Natural killer cell (primary cell): ENCODE measurements at regions not wholly inside any gene's neighbourhood (a gene's known extent, or its start where the extent isn't known, plus 50 kb on each side); places are given as distances from the start of the nearest gene placed in this dataset.

Experiments
- ATAC-seq, 3 donors: fragments of 150-1000 bp in 2 of 3; fragments of 200-7000 bp in 1 of 3; cut with Tn5 transposase; 1 replicate in 1 of 3; 2 replicates in 2 of 3; pipeline ENCODE4 v1.10.0; 2021; ENCODE audit warnings: mild to moderate bottlenecking in 2 of 3, moderate library complexity in 2 of 3
- DNase-seq, 2 donors: peaks; one replicate each; pipeline versions ENCODE4 v3.0.0 to v3.0.0-alpha.2; 2013 to 2021; ENCODE audit warnings: mixed read lengths in 1 of 2
- H3K27ac ChIP-seq: one replicate; pipeline ENCODE4 v1.5.1; 2013; ENCODE audit warnings: mild to moderate bottlenecking, low read length
- H3K27me3 ChIP-seq: one replicate; pipeline ENCODE4 v1.6.1; 2013; ENCODE audit warnings: low read length; ENCODE audit not compliant: control insufficient read depth, insufficient read depth
- H3K36me3 ChIP-seq: one replicate; pipeline ENCODE4 v1.6.1; 2013; ENCODE audit warnings: low read length; ENCODE audit not compliant: control insufficient read depth, insufficient read depth
- H3K4me1 ChIP-seq: one replicate; pipeline ENCODE4 v1.6.1; 2013; ENCODE audit warnings: low read length; ENCODE audit not compliant: control insufficient read depth, insufficient read depth
- H3K4me3 ChIP-seq: one replicate; pipeline ENCODE4 v1.5.1; 2013; ENCODE audit warnings: low read length
- H3K9me3 ChIP-seq: one replicate; pipeline ENCODE4 v1.6.1; 2013; ENCODE audit warnings: low read length; ENCODE audit not compliant: control insufficient read depth, insufficient read depth
- H3K27ac Mint-ChIP-seq, 2 donors: one replicate each; pipeline ENCODE4 v1.8.0; 2022; ENCODE audit warnings: mild to moderate bottlenecking in 2 of 2, mixed read lengths in 2 of 2, moderate library complexity in 1 of 2
- H3K27me3 Mint-ChIP-seq, 2 donors: one replicate each; pipeline ENCODE4 v1.8.0; 2022; ENCODE audit warnings: low read depth in 2 of 2, mixed read lengths in 2 of 2
- H3K36me3 Mint-ChIP-seq: one replicate; pipeline ENCODE4 v1.8.0; 2022; ENCODE audit warnings: mixed read lengths
- H3K4me1 Mint-ChIP-seq, 2 donors: one replicate each; pipeline ENCODE4 v1.8.0; 2022; ENCODE audit warnings: mixed read lengths in 2 of 2
- H3K4me3 Mint-ChIP-seq: one replicate; pipeline ENCODE4 v1.8.0; 2022; ENCODE audit warnings: mild to moderate bottlenecking, moderate library complexity, mixed read lengths
- H3K9me3 Mint-ChIP-seq, 2 donors: one replicate each; pipeline ENCODE4 v1.8.0; 2022; ENCODE audit warnings: mixed read lengths in 2 of 2
- WGBS: methylation state at CpG from one replicate; pipeline ENCODE4 v1.1.7; 2013; ENCODE audit warnings: missing lambda C conversion rate; ENCODE audit not compliant: insufficient coverage; 5-methylcytosine and 5-hydroxymethylcytosine counted together
- intact Hi-C: fragments of 100-400 bp; cut with micrococcal nuclease; formaldehyde crosslinking; loops from one replicate; pipeline ENCODE4 v1.14.2; 2022
- TF ChIP-seq, protein P1 (sequence below): fragments of 200-600 bp; IDR thresholded peaks from one replicate; pipeline ENCODE4 v1.8.0; 2022; ENCODE audit warnings: antibody characterized with exemption

DNA sequence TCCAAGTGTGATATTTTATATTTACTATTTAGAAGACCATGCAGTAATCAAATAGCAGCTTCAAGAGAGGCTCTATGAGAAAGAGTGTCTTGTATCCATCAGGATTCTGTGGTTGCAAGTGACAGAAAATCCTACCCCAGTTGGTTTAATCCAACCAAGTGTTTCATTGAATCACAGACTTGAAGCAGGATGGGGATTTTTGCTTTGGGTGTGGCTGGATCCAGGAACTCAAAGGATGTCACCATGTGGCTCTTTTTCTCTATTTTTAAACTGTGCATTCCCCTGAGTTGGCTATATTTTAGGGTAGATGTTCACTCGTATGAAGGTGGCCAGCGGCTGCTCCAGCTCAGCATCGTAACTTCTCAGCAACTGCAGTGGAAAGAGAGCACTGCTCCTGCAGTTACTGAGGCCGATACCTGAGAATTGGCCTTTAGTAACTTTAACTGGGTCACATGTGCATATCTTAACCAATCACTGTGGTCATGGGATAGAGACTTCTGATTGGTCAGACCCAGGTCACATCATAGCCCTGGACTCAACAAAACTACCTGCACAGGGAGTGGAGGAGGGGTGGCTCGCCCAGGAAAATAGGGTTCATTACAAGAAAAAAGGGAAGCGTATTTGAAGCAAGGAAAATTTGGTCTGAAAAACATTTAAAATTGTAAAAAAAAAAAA is 396.1 kb upstream of the SULF2 start:
- Mint-ChIP-seq H3K9me3 (no peaks in the 10 kb centered on the region), H3K36me3 (no peaks in the 10 kb centered on the region), H3K4me3 (no peak overlapping the region), H3K27ac (no peak overlapping the region), H3K27me3 (peaks cover 0 to 13% of the 10 kb centered on the region in 2 donors), H3K4me1 (no peaks in the 10 kb centered on the region)
- Histone ChIP-seq H3K4me1 (no peaks in the 10 kb centered on the region), H3K27me3 (no peaks in the 10 kb centered on the region), H3K36me3 (no peaks in the 10 kb centered on the region), H3K9me3 (no peaks in the 10 kb centered on the region), H3K27ac (no peak overlapping the region), H3K4me3 (no peak overlapping the region)
- 79% methylated on average over 5 of the region's 6 CpGs for WGBS
- TF ChIP-seq, protein P1, sequence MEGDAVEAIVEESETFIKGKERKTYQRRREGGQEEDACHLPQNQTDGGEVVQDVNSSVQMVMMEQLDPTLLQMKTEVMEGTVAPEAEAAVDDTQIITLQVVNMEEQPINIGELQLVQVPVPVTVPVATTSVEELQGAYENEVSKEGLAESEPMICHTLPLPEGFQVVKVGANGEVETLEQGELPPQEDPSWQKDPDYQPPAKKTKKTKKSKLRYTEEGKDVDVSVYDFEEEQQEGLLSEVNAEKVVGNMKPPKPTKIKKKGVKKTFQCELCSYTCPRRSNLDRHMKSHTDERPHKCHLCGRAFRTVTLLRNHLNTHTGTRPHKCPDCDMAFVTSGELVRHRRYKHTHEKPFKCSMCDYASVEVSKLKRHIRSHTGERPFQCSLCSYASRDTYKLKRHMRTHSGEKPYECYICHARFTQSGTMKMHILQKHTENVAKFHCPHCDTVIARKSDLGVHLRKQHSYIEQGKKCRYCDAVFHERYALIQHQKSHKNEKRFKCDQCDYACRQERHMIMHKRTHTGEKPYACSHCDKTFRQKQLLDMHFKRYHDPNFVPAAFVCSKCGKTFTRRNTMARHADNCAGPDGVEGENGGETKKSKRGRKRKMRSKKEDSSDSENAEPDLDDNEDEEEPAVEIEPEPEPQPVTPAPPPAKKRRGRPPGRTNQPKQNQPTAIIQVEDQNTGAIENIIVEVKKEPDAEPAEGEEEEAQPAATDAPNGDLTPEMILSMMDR = no peak
- DNase-seq = no peak
- intact Hi-C loops = no loop called here
- no peak for ATAC-seq

DNA sequence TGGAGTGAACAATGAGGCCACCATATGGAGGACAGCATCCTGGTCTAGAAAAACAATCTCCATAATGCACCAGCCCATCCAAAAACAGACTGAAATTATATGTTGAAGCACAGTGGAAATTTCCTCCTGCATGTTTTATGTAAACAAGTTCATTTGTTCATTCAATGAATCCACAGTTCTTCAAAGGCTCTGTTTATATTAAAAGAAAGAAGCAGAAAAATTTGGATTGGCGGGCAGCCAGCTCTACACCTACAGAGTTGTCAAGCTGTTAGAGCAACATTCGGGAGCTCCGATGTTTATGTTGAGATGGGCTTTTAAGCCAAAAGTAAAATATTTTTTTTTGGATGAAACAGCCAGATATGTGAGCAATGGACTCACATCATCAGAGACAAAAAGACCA is 395.3 kb upstream of the SULF2 start:
- no peak for ATAC-seq
- intact Hi-C loops = no loop called here
- no peaks in the 10 kb centered on the region for H3K36me3 ChIP-seq
- Mint-ChIP-seq H3K4me1 (no peaks in the 10 kb centered on the region), H3K9me3 (no peaks in the 10 kb centered on the region), H3K36me3 (no peaks in the 10 kb centered on the region), H3K4me3 (no peak overlapping the region), H3K27me3 (peaks cover 0 to 12% of the 10 kb centered on the region in 2 donors), H3K27ac (no peak overlapping the region)
- H3K4me3 ChIP-seq = no peak overlapping the region
- 100% methylated on average over 3 of the region's 3 CpGs for WGBS
- H3K27me3 ChIP-seq = no peaks in the 10 kb centered on the region
- no peaks in the 10 kb centered on the region for H3K4me1 ChIP-seq
- no peaks in the 10 kb centered on the region for H3K9me3 ChIP-seq
- no peak overlapping the region for H3K27ac ChIP-seq
- no peak for DNase-seq
- TF ChIP-seq, protein P1 = no peak

DNA sequence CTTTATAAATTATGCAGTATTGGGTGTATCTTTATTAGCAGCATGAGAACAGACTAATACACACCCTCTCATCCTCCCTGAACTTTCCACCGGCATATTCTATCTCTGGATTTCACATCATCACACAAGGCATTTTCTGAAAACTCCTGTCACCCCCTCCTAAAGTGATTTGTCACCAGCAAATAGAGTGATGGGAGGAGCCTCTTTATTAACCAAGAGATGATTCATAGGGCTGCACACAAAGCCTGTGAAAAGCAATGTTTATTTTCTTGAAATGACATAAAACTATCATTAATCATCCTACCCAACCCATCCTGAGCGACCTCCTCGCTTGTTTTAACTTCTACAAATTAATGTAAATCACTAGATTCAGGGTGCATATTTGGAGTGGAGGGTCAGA is 394.7 kb upstream of the SULF2 start:
- Histone ChIP-seq H3K4me1 (no peaks in the 10 kb centered on the region), H3K27ac (no peak overlapping the region), H3K36me3 (no peaks in the 10 kb centered on the region), H3K9me3 (no peaks in the 10 kb centered on the region), H3K4me3 (no peak overlapping the region), H3K27me3 (no peaks in the 10 kb centered on the region)
- H3K4me3 Mint-ChIP-seq = no peak overlapping the region
- H3K4me1 Mint-ChIP-seq = no peaks in the 10 kb centered on the region
- peaks cover 0 to 12% of the 10 kb centered on the region in 2 donors for H3K27me3 Mint-ChIP-seq
- TF ChIP-seq, protein P1 = no peak
- intact Hi-C loops = no loop called here
- H3K9me3 Mint-ChIP-seq = no peaks in the 10 kb centered on the region
- WGBS = 94% methylated on average over 2 of the region's 3 CpGs
- H3K27ac Mint-ChIP-seq = no peak overlapping the region
- no peaks in the 10 kb centered on the region for H3K36me3 Mint-ChIP-seq
- ATAC-seq (no peak), DNase-seq (no peak)

DNA sequence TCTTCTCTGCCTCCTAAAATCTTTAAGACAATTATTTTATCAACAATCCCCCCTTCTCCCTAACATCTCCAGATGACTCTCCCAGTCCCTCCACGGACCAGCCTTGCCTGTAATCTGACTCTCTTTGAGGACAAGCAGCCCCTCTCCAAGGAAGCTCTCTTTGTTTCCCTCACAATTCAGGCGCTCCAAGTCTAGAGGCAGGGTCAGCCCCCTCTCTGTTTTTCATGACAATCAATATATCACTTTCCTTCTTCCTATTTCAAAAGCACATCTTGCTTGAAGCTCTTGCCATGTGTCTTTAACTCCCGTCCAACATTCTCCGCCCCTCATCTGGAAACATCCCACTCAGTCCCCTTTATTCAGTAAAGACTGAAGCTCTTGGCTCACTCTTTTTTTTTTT is 393.4 kb upstream of the SULF2 start:
- Histone ChIP-seq H3K27me3 (no peaks in the 10 kb centered on the region), H3K27ac (no peak overlapping the region), H3K36me3 (no peaks in the 10 kb centered on the region), H3K9me3 (no peaks in the 10 kb centered on the region), H3K4me1 (no peaks in the 10 kb centered on the region), H3K4me3 (no peak overlapping the region)
- Mint-ChIP-seq H3K27me3 (peaks cover 0 to 12% of the 10 kb centered on the region in 2 donors), H3K4me1 (no peaks in the 10 kb centered on the region), H3K9me3 (no peaks in the 10 kb centered on the region), H3K4me3 (no peak overlapping the region), H3K36me3 (no peaks in the 10 kb centered on the region), H3K27ac (no peak overlapping the region)
- intact Hi-C loops = no loop called here
- DNase-seq (no peak), ATAC-seq (no peak)
- TF ChIP-seq, protein P1 = no peak
- whole genome bisulfite sequencing = 67% methylated on average over 4 of the region's 4 CpGs
